ENCODE measurements at regions not wholly inside any gene's neighbourhood (a gene's known extent, or its start where the extent isn't known, plus 50 kb on each side); places are given as distances from the start of the nearest gene placed in this dataset.

DNA sequence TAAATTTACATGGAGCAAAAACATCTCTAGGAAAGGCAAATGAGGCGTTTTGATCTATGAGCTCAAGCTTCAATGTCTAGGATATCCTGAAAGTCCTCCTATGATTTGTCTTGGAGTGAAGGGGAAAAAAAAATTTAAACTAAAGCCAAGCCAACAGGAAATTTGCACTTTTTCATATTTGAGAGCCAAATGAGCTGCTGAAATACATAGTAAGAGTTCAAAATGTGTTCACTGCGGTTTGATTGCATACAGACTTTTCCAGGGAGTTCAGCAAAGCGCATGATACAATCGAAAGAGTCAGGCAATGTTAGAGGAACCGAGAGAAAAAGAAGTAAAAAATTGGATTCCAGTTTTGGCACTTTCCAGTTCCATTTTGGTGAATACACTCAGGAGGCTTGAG, 633.4 kb upstream of the MGMT start:
- TF ChIP-seq, protein P1, sequence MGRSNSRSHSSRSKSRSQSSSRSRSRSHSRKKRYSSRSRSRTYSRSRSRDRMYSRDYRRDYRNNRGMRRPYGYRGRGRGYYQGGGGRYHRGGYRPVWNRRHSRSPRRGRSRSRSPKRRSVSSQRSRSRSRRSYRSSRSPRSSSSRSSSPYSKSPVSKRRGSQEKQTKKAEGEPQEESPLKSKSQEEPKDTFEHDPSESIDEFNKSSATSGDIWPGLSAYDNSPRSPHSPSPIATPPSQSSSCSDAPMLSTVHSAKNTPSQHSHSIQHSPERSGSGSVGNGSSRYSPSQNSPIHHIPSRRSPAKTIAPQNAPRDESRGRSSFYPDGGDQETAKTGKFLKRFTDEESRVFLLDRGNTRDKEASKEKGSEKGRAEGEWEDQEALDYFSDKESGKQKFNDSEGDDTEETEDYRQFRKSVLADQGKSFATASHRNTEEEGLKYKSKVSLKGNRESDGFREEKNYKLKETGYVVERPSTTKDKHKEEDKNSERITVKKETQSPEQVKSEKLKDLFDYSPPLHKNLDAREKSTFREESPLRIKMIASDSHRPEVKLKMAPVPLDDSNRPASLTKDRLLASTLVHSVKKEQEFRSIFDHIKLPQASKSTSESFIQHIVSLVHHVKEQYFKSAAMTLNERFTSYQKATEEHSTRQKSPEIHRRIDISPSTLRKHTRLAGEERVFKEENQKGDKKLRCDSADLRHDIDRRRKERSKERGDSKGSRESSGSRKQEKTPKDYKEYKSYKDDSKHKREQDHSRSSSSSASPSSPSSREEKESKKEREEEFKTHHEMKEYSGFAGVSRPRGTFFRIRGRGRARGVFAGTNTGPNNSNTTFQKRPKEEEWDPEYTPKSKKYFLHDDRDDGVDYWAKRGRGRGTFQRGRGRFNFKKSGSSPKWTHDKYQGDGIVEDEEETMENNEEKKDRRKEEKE (IDR thresholded peaks at IDR 0.05; ENCODE audit: borderline replicate concordance in 1 of 2, control insufficient read depth in 1 of 2, low read depth in 2 of 2, low read length in 1 of 2) = no peak
- TF ChIP-seq POLR2A (conservative IDR thresholded peaks at IDR 0.05) = no peak
- TF ChIP-seq XRCC4 (IDR thresholded peaks at IDR 0.05; ENCODE audit: extremely low read depth, insufficient read depth, insufficient read length) = no peak
- TF ChIP-seq, protein P2, sequence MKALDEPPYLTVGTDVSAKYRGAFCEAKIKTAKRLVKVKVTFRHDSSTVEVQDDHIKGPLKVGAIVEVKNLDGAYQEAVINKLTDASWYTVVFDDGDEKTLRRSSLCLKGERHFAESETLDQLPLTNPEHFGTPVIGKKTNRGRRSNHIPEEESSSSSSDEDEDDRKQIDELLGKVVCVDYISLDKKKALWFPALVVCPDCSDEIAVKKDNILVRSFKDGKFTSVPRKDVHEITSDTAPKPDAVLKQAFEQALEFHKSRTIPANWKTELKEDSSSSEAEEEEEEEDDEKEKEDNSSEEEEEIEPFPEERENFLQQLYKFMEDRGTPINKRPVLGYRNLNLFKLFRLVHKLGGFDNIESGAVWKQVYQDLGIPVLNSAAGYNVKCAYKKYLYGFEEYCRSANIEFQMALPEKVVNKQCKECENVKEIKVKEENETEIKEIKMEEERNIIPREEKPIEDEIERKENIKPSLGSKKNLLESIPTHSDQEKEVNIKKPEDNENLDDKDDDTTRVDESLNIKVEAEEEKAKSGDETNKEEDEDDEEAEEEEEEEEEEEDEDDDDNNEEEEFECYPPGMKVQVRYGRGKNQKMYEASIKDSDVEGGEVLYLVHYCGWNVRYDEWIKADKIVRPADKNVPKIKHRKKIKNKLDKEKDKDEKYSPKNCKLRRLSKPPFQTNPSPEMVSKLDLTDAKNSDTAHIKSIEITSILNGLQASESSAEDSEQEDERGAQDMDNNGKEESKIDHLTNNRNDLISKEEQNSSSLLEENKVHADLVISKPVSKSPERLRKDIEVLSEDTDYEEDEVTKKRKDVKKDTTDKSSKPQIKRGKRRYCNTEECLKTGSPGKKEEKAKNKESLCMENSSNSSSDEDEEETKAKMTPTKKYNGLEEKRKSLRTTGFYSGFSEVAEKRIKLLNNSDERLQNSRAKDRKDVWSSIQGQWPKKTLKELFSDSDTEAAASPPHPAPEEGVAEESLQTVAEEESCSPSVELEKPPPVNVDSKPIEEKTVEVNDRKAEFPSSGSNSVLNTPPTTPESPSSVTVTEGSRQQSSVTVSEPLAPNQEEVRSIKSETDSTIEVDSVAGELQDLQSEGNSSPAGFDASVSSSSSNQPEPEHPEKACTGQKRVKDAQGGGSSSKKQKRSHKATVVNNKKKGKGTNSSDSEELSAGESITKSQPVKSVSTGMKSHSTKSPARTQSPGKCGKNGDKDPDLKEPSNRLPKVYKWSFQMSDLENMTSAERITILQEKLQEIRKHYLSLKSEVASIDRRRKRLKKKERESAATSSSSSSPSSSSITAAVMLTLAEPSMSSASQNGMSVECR (CRISPR knock-in tag; IDR thresholded peaks at IDR 0.05) = no peak
- no peak for TF ChIP-seq FOXO4 (CRISPR knock-in tag; IDR thresholded peaks at IDR 0.05)
- TF ChIP-seq FOXP1 (CRISPR knock-in tag; IDR thresholded peaks at IDR 0.05) = no peak
- TF ChIP-seq CHD1 (IDR thresholded peaks at IDR 0.05; ENCODE audit: low read length) = no peak

Measured in K562 (cell line).